B cell (primary cell): ENCODE measurements at regions not wholly inside any gene's neighbourhood (a gene's known extent, or its start where the extent isn't known, plus 50 kb on each side); places are given as distances from the start of the nearest gene placed in this dataset.

ENCODE experiments used
- ATAC-seq: fragments of 200-7000 bp; cut with Tn5 transposase; one replicate; pipeline ENCODE4 v1.10.0; 2021; ENCODE audit warnings: low read depth, mild to moderate bottlenecking, moderate number of reproducible peaks, moderate library complexity
- CTCF ChIA-PET: fragments of 350-600 bp; sonication (Branson Sonifier 250); formaldehyde crosslinking; loops from one replicate; lab custom pipeline; 2021; ENCODE audit warnings: antibody characterized with exemption, inconsistent platforms; lab: Charles Lee
- POLR2A ChIA-PET: fragments of 350-600 bp; sonication (Branson Sonifier 250); formaldehyde crosslinking; loops from one replicate; lab custom pipeline; 2021; ENCODE audit warnings: antibody characterized with exemption; lab: Charles Lee
- DNase-seq: peaks from one replicate; pipeline ENCODE4 v3.0.0; 2013
- H2AFZ ChIP-seq: 2 replicates; pipeline ENCODE4 v1.6.1; 2012; ENCODE audit warnings: mild to moderate bottlenecking, low read depth, low read length; ENCODE audit not compliant: insufficient read depth, poor library complexity, severe bottlenecking
- H3K27ac ChIP-seq, 2 donors: 1 replicate in 1 of 2; 2 replicates in 1 of 2; pipeline ENCODE4 v1.5.1; 2012 to 2013; ENCODE audit warnings: low read length in 2 of 2, mild to moderate bottlenecking in 2 of 2, moderate library complexity in 1 of 2
- H3K27me3 ChIP-seq, 4 experiments: fragments of 200-600 bp in 1 of 4; sonication (generic) in 1 of 4; replicated peaks in 1 of 4; 1 replicate in 2 of 4; 2 replicates in 2 of 4; pipeline versions ENCODE4 v1.6.1 to v1.7.0; 2013 to 2016; ENCODE audit warnings: low read length in 3 of 4, mild to moderate bottlenecking in 2 of 4, mixed read lengths in 1 of 4, moderate library complexity in 1 of 4; ENCODE audit not compliant: insufficient read depth in 4 of 4, control insufficient read depth in 3 of 4; ENCODE audit errors: control extremely low read depth in 1 of 4
- H3K36me3 ChIP-seq, 2 experiments: replicated peaks in 1 of 2; 1 replicate in 1 of 2; 2 replicates in 1 of 2; pipeline versions ENCODE4 v1.6.1 to v1.7.1; 2013; ENCODE audit warnings: low read length in 1 of 2; ENCODE audit not compliant: insufficient read depth in 2 of 2, control insufficient read depth in 1 of 2; ENCODE audit errors: control extremely low read depth in 1 of 2, extremely low read depth in 1 of 2
- H3K4me1 ChIP-seq, 2 donors: fragments of 200-600 bp in 1 of 2; sonication (generic) in 1 of 2; 1 replicate in 1 of 2; 2 replicates in 1 of 2; pipeline versions ENCODE4 v1.5.1 to v1.6.1; 2013 to 2017; ENCODE audit warnings: low read length in 2 of 2; ENCODE audit not compliant: control insufficient read depth in 2 of 2, insufficient read depth in 2 of 2
- H3K4me2 ChIP-seq: replicated peaks from 2 replicates; pipeline ENCODE3; 2012; ENCODE audit warnings: mild to moderate bottlenecking, low read depth, low read length; ENCODE audit not compliant: poor library complexity, severe bottlenecking
- H3K4me3 ChIP-seq, 5 experiments: fragments of 200-600 bp in 1 of 5; sonication (generic) in 1 of 5; 1 replicate in 3 of 5; 2 replicates in 2 of 5; pipeline versions ENCODE4 v1.5.1 to v1.7.0; 2011 to 2016; ENCODE audit warnings: low read length in 4 of 5, mild to moderate bottlenecking in 4 of 5, low read depth in 2 of 5, control low read depth in 1 of 5, moderate library complexity in 1 of 5; ENCODE audit not compliant: insufficient read depth in 1 of 5; ENCODE audit errors: control extremely low read depth in 1 of 5, extremely low read depth in 1 of 5
- H3K79me2 ChIP-seq: fragments of 200-600 bp; sonication (generic); one replicate; pipeline ENCODE4 v1.6.0; 2016; ENCODE audit warnings: low read length; ENCODE audit not compliant: control insufficient read depth, insufficient read depth
- H3K9ac ChIP-seq: fragments of 200-600 bp; sonication (generic); 2 replicates; pipeline ENCODE4 v1.6.1; 2017; ENCODE audit warnings: mild to moderate bottlenecking, low read length, moderate library complexity
- H3K9me3 ChIP-seq, 3 donors: one replicate each; pipeline versions ENCODE4 v1.6.1 to v1.7.1; 2013; ENCODE audit warnings: low read length in 2 of 3; ENCODE audit not compliant: control insufficient read depth in 2 of 3, insufficient read depth in 1 of 3; ENCODE audit errors: control extremely low read depth in 1 of 3
- H4K20me1 ChIP-seq: 2 replicates; pipeline ENCODE4 v1.6.0; 2012; ENCODE audit warnings: mild to moderate bottlenecking, low read length; ENCODE audit not compliant: insufficient read depth, control insufficient read depth, poor library complexity, severe bottlenecking
- H3K27ac Mint-ChIP-seq: one replicate; pipeline ENCODE4 v1.8.0; 2021; ENCODE audit warnings: mixed read lengths
- H3K27me3 Mint-ChIP-seq: one replicate; pipeline ENCODE4 v1.8.0; 2021; ENCODE audit warnings: mixed read lengths
- H3K4me1 Mint-ChIP-seq: one replicate; pipeline ENCODE4 v1.8.0; 2021; ENCODE audit warnings: mixed read lengths
- H3K4me3 Mint-ChIP-seq: one replicate; pipeline ENCODE4 v1.8.0; 2021; ENCODE audit warnings: mixed read lengths
- H3K9me3 Mint-ChIP-seq: one replicate; pipeline ENCODE4 v1.8.0; 2022; ENCODE audit warnings: mixed read lengths; ENCODE audit not compliant: insufficient read depth
- CTCF ChIP-seq: fragments of 200-600 bp; IDR thresholded peaks from one replicate; pipeline ENCODE4 v1.8.0; 2022; ENCODE audit warnings: antibody characterized with exemption, mild to moderate bottlenecking
- EZH2 ChIP-seq: IDR thresholded peaks from 2 replicates; pipeline ENCODE4 v1.6.1; 2012; ENCODE audit warnings: borderline replicate concordance, low read depth, mild to moderate bottlenecking, moderate library complexity, low read length; ENCODE audit not compliant: insufficient read depth, poor library complexity, severe bottlenecking
- WGBS: methylation state at CpG from one replicate; pipeline ENCODE4 v1.1.5; 2013; ENCODE audit warnings: missing lambda C conversion rate; ENCODE audit not compliant: insufficient coverage; 5-methylcytosine and 5-hydroxymethylcytosine counted together
- intact Hi-C: fragments of 100-400 bp; cut with micrococcal nuclease; formaldehyde crosslinking; loops from one replicate; pipeline ENCODE4 v1.10.0; 2022

GRCh38 chr4:13950491-13950890, 323.0 kb upstream of the BOD1L1 start:
- Histone ChIP-seq H3K36me3 (no peaks in the 10 kb centered on the region), H3K27ac (no peak overlapping the region), H2AFZ (no peak overlapping the region), H3K9me3 (no peaks in the 10 kb centered on the region), H3K27me3 (no peaks in the 10 kb centered on the region), H4K20me1 (no peaks in the 10 kb centered on the region), H3K4me3 (no peak overlapping the region), H3K9ac (no peak overlapping the region), H3K4me2 (no peak overlapping the region), H3K4me1 (no peaks in the 10 kb centered on the region), H3K79me2 (no peaks in the 10 kb centered on the region)
- WGBS: 82% methylated on average over 2 of the region's 4 CpGs
- Mint-ChIP-seq H3K4me3 (no peak overlapping the region), H3K27ac (no peak overlapping the region), H3K27me3 (peaks cover 3% of the 10 kb centered on the region), H3K4me1 (no peaks in the 10 kb centered on the region), H3K9me3 (no peaks in the 10 kb centered on the region)
- ChIA-PET CTCF (no interaction called here), POLR2A (no interaction called here)
- ATAC-seq: no peak
- intact Hi-C loops: no loop called here
- no peak for DNase-seq
- TF ChIP-seq CTCF (no peak), EZH2 (no peak)

- DNase-seq (no peak), ATAC-seq (no peak)
- Histone ChIP-seq H3K9me3 (no peaks in the 10 kb centered on the region), H3K4me2 (no peak overlapping the region), H3K36me3 (no peaks in the 10 kb centered on the region), H3K27me3 (no peaks in the 10 kb centered on the region), H4K20me1 (no peaks in the 10 kb centered on the region), H3K79me2 (no peaks in the 10 kb centered on the region), H2AFZ (no peak overlapping the region), H3K4me1 (no peaks in the 10 kb centered on the region), H3K27ac (no peak overlapping the region), H3K9ac (no peak overlapping the region), H3K4me3 (no peak overlapping the region)
- Mint-ChIP-seq H3K4me1 (no peaks in the 10 kb centered on the region), H3K27me3 (peaks cover 3% of the 10 kb centered on the region), H3K27ac (no peak overlapping the region), H3K9me3 (no peaks in the 10 kb centered on the region), H3K4me3 (no peak overlapping the region)
- POLR2A ChIA-PET: no interaction called here
- CTCF ChIA-PET: no interaction called here
- WGBS: 96% methylated on average over 5 of the region's 6 CpGs
- intact Hi-C loops: no loop called here
- TF ChIP-seq CTCF (no peak), EZH2 (no peak)
Measured at GRCh38 chr4:13953083-13953482, 325.6 kb upstream of the BOD1L1 start.
